Caco-2 (cell line): ENCODE measurements at regions not wholly inside any gene's neighbourhood (a gene's known extent, or its start where the extent isn't known, plus 50 kb on each side); places are given as distances from the start of the nearest gene placed in this dataset.

Source experiments
- BruUV-seq: library from RNA; stranded (reverse); fragments of 400-500 nt; replicated peaks from 2 replicates; lab custom pipeline; 2021; lab: Mats Ljungman, UMichigan
- CTCF ChIA-PET: fragments of 300-600 bp; sonication (Branson Sonifier 250); formaldehyde crosslinking; loops from one replicate; lab custom pipeline; 2022; ENCODE audit warnings: antibody characterized with exemption; lab: Charles Lee
- POLR2A ChIA-PET: fragments of 300-600 bp; sonication (Branson Sonifier 250); formaldehyde crosslinking; loops from one replicate; lab custom pipeline; 2022; ENCODE audit warnings: antibody characterized with exemption; lab: Charles Lee
- DNase-seq, 2 experiments: peaks; one replicate each; pipeline versions ENCODE4 v3.0.0 to v3.0.0-alpha.2; 2020 to 2022
- H3K27me3 ChIP-seq: replicated peaks from 2 replicates; pipeline ENCODE4 v1.6.0; 2011; ENCODE audit warnings: low read length; ENCODE audit not compliant: control insufficient read depth, insufficient read depth
- H3K36me3 ChIP-seq: 2 replicates; pipeline ENCODE4 v1.5.1; 2011; ENCODE audit warnings: low read length; ENCODE audit not compliant: control insufficient read depth, insufficient read depth
- H3K4me1 ChIP-seq: fragments of 250-450 bp; sonication (Bioruptor Pico); 2 replicates; pipeline ENCODE4 v1.5.1; 2020; ENCODE audit warnings: mild to moderate bottlenecking
- H3K4me3 ChIP-seq: 2 replicates; pipeline ENCODE4 v1.5.1; 2011; ENCODE audit warnings: low read depth, mild to moderate bottlenecking, control low read depth, low read length
- H3K9me3 ChIP-seq: fragments of 250-450 bp; sonication (Bioruptor Pico); 2 replicates; pipeline ENCODE4 v1.5.1; 2020; ENCODE audit warnings: mild to moderate bottlenecking, moderate library complexity
- H3K27ac Mint-ChIP-seq: one replicate; pipeline ENCODE4 v1.8.0; 2022; ENCODE audit warnings: mixed read lengths; ENCODE audit not compliant: unreplicated experiment
- H3K27me3 Mint-ChIP-seq: one replicate; pipeline ENCODE4 v1.8.0; 2022; ENCODE audit warnings: mixed read lengths; ENCODE audit not compliant: insufficient read depth, unreplicated experiment
- H3K36me3 Mint-ChIP-seq: one replicate; pipeline ENCODE4 v1.8.0; 2022; ENCODE audit warnings: mild to moderate bottlenecking, mixed read lengths; ENCODE audit not compliant: insufficient read depth, unreplicated experiment
- H3K4me1 Mint-ChIP-seq: one replicate; pipeline ENCODE4 v1.8.0; 2022; ENCODE audit warnings: low read depth, mixed read lengths; ENCODE audit not compliant: unreplicated experiment
- H3K4me3 Mint-ChIP-seq: one replicate; pipeline ENCODE4 v1.8.0; 2022; ENCODE audit warnings: mild to moderate bottlenecking, moderate library complexity, mixed read lengths; ENCODE audit not compliant: unreplicated experiment
- H3K9me3 Mint-ChIP-seq: one replicate; pipeline ENCODE4 v1.8.0; 2022; ENCODE audit warnings: mixed read lengths; ENCODE audit not compliant: unreplicated experiment
- CTCF ChIP-seq, 2 experiments: fragments of 200-600 bp in 1 of 2; IDR thresholded peaks; 1 replicate in 1 of 2; 2 replicates in 1 of 2; pipeline versions ENCODE4 v1.5.1 to v1.8.0; 2011 to 2022; ENCODE audit warnings: antibody characterized with exemption in 1 of 2, control low read depth in 1 of 2, inconsistent platforms in 1 of 2, low read depth in 1 of 2, low read length in 1 of 2, mild to moderate bottlenecking in 1 of 2, moderate library complexity in 1 of 2; ENCODE audit not compliant: insufficient read depth in 1 of 2, severe bottlenecking in 1 of 2, unreplicated experiment in 1 of 2
- intact Hi-C: fragments of 100-400 bp; cut with micrococcal nuclease; formaldehyde crosslinking; loops from one replicate; pipeline ENCODE4 v1.10.0; 2022; ENCODE audit not compliant: unreplicated experiment

GRCh38 chr1:112059679-112060078 lies 70.2 kb upstream of the KCND3 start:
- Mint-ChIP-seq H3K4me1 (no peaks in the 10 kb centered on the region), H3K27ac (no peak overlapping the region), H3K4me3 (no peak overlapping the region), H3K9me3 (no peaks in the 10 kb centered on the region), H3K27me3 (peaks cover 11% of the 10 kb centered on the region), H3K36me3 (no peaks in the 10 kb centered on the region)
- H3K4me1 ChIP-seq = no peaks in the 10 kb centered on the region
- H3K36me3 ChIP-seq = no peaks in the 10 kb centered on the region
- POLR2A ChIA-PET = no interaction called here
- DNase-seq = no peak
- BruUV-seq = no TSS peak
- TF ChIP-seq CTCF (IDR thresholded peaks at IDR 0.05; ENCODE audit: insufficient read depth in 1 of 2, low read depth in 1 of 2, low read length in 1 of 2, severe bottlenecking in 1 of 2, unreplicated experiment in 1 of 2) = no peak
- no peaks in the 10 kb centered on the region for H3K9me3 ChIP-seq
- intact Hi-C loops = no loop called here
- no peak overlapping the region for H3K4me3 ChIP-seq
- CTCF ChIA-PET = no interaction called here
- no peaks in the 10 kb centered on the region; the same call in 1 of the 2 replicates for H3K27me3 ChIP-seq

- no peaks in the 10 kb centered on the region for H3K4me1 ChIP-seq
- H3K9me3 ChIP-seq = no peaks in the 10 kb centered on the region
- Mint-ChIP-seq H3K36me3 (no peaks in the 10 kb centered on the region), H3K9me3 (no peaks in the 10 kb centered on the region), H3K4me1 (no peaks in the 10 kb centered on the region), H3K27me3 (peaks cover 11% of the 10 kb centered on the region), H3K27ac (no peak overlapping the region), H3K4me3 (no peak overlapping the region)
- intact Hi-C loops = no loop called here
- TF ChIP-seq CTCF (IDR thresholded peaks at IDR 0.05; ENCODE audit: insufficient read depth in 1 of 2, low read depth in 1 of 2, low read length in 1 of 2, severe bottlenecking in 1 of 2, unreplicated experiment in 1 of 2) = no peak
- CTCF ChIA-PET = no interaction called here
- BruUV-seq = no TSS peak
- H3K36me3 ChIP-seq = no peaks in the 10 kb centered on the region
- DNase-seq = no peak
- POLR2A ChIA-PET = no interaction called here
- no peaks in the 10 kb centered on the region; the same call in 1 of the 2 replicates for H3K27me3 ChIP-seq
- no peak overlapping the region for H3K4me3 ChIP-seq
These were observed 70.8 kb upstream of the KCND3 start for GRCh38 chr1:112060261-112060660.

- POLR2A ChIA-PET = no interaction called here
- Histone ChIP-seq H3K27me3 (no peaks in the 10 kb centered on the region; the same call in 1 of the 2 replicates), H3K9me3 (no peaks in the 10 kb centered on the region), H3K4me1 (no peaks in the 10 kb centered on the region), H3K4me3 (no peak overlapping the region), H3K36me3 (no peaks in the 10 kb centered on the region)
- H3K27ac Mint-ChIP-seq = no peak overlapping the region
- no peak for DNase-seq
- no peak for TF ChIP-seq CTCF (IDR thresholded peaks at IDR 0.05; ENCODE audit: insufficient read depth in 1 of 2, low read depth in 1 of 2, low read length in 1 of 2, severe bottlenecking in 1 of 2, unreplicated experiment in 1 of 2)
- H3K27me3 Mint-ChIP-seq = peaks cover 11% of the 10 kb centered on the region
- no peak overlapping the region for H3K4me3 Mint-ChIP-seq
- H3K36me3 Mint-ChIP-seq = no peaks in the 10 kb centered on the region
- intact Hi-C loops = no loop called here
- no TSS peak for BruUV-seq
- CTCF ChIA-PET = interaction anchor here (0.5 kb wide), 1 partner anchor 1549 kb away, joined by 3 read pairs; no protein-coding TSS in a partner anchor
- no peaks in the 10 kb centered on the region for H3K9me3 Mint-ChIP-seq
- no peaks in the 10 kb centered on the region for H3K4me1 Mint-ChIP-seq
These were observed 71.6 kb upstream of the KCND3 start for GRCh38 chr1:112061056-112061455.
